MCF 10A (cell line): ENCODE measurements at regions not wholly inside any gene's neighbourhood (a gene's known extent, or its start where the extent isn't known, plus 50 kb on each side); places are given as distances from the start of the nearest gene placed in this dataset.

Experiments
- BruUV-seq: library from RNA; stranded (reverse); fragments of 400-500 nt; replicated peaks from 2 replicates; lab custom pipeline; 2021; lab: Mats Ljungman, UMichigan
- CTCF ChIA-PET: fragments of 300-600 bp; sonication (Branson Sonifier 250); formaldehyde crosslinking; extraction: SDS; loops from one replicate; lab custom pipeline; 2021; ENCODE audit warnings: antibody characterized with exemption, inconsistent platforms; lab: Yijun Ruan, JAX
- POLR2A ChIA-PET: fragments of 300-600, 350-650 bp; sonication (Branson Sonifier 250); formaldehyde crosslinking; extraction: SDS; loops from one replicate; lab custom pipeline; 2020; ENCODE audit warnings: antibody characterized with exemption, inconsistent platforms; lab: Yijun Ruan, JAX
- DNase-seq: peaks from one replicate; pipeline ENCODE4 v3.0.0-alpha.2; 2018; ENCODE audit not compliant: unreplicated experiment
- H3K27ac Mint-ChIP-seq: one replicate; pipeline ENCODE4 v1.8.0; 2022; ENCODE audit warnings: mild to moderate bottlenecking, low read depth, mixed read lengths; ENCODE audit not compliant: unreplicated experiment
- H3K27me3 Mint-ChIP-seq: one replicate; pipeline ENCODE4 v1.8.0; 2022; ENCODE audit warnings: mixed read lengths; ENCODE audit not compliant: insufficient read depth, unreplicated experiment
- H3K36me3 Mint-ChIP-seq: one replicate; pipeline ENCODE4 v1.8.0; 2022; ENCODE audit warnings: mild to moderate bottlenecking, moderate library complexity, mixed read lengths; ENCODE audit not compliant: insufficient read depth, unreplicated experiment
- H3K4me1 Mint-ChIP-seq: one replicate; pipeline ENCODE4 v1.8.0; 2022; ENCODE audit warnings: mixed read lengths; ENCODE audit not compliant: insufficient read depth, unreplicated experiment
- H3K4me3 Mint-ChIP-seq: one replicate; pipeline ENCODE4 v1.8.0; 2022; ENCODE audit warnings: mild to moderate bottlenecking, moderate library complexity, mixed read lengths; ENCODE audit not compliant: unreplicated experiment
- H3K9me3 Mint-ChIP-seq: one replicate; pipeline ENCODE4 v1.8.0; 2022; ENCODE audit warnings: mixed read lengths; ENCODE audit not compliant: unreplicated experiment
- CTCF ChIP-seq: fragments of 200-600 bp; IDR thresholded peaks from one replicate; pipeline ENCODE4 v1.8.0; 2022; ENCODE audit warnings: antibody characterized with exemption, mild to moderate bottlenecking; ENCODE audit not compliant: unreplicated experiment
- intact Hi-C: fragments of 100-400 bp; cut with micrococcal nuclease; formaldehyde crosslinking; loops from 2 replicates; pipeline ENCODE4 v1.14.1; 2022

GRCh38 chr20:6855104-6855503 is 87.6 kb downstream of the BMP2 start:
- Mint-ChIP-seq H3K36me3 (no peaks in the 10 kb centered on the region), H3K27me3 (no peaks in the 10 kb centered on the region), H3K27ac (no peak overlapping the region), H3K4me1 (no peaks in the 10 kb centered on the region), H3K4me3 (no peak overlapping the region), H3K9me3 (no peaks in the 10 kb centered on the region)
- ChIA-PET CTCF (interaction anchor here (0.7 to 2.7 kb wide), 2 partner anchors 25 to 27 kb away, joined by 3 to 15 read pairs; no protein-coding TSS in a partner anchor), POLR2A (interaction anchor here (0.6 kb wide), 1 partner anchor 221 kb away, joined by 4 read pairs; no protein-coding TSS in a partner anchor)
- TF ChIP-seq CTCF = no peak
- no TSS peak for BruUV-seq
- no peak for DNase-seq
- intact Hi-C loops = no loop called here

- Mint-ChIP-seq H3K36me3 (no peaks in the 10 kb centered on the region), H3K27ac (no peak overlapping the region), H3K9me3 (no peaks in the 10 kb centered on the region), H3K4me1 (no peaks in the 10 kb centered on the region), H3K27me3 (no peaks in the 10 kb centered on the region), H3K4me3 (no peak overlapping the region)
- no TSS peak for BruUV-seq
- no peak for TF ChIP-seq CTCF
- no peak for DNase-seq
- intact Hi-C loops = no loop called here
- ChIA-PET POLR2A (interaction anchor here (0.6 to 1.1 kb wide), 2 partner anchors 12 to 222 kb away, joined by 4 read pairs; no protein-coding TSS in a partner anchor), CTCF (interaction anchor here (1.1 kb wide), 1 partner anchor 24 kb away, joined by 3 read pairs; no protein-coding TSS in a partner anchor)
Measured at GRCh38 chr20:6855796-6856195, 88.3 kb downstream of the BMP2 start.

- Mint-ChIP-seq H3K4me3 (no peak overlapping the region), H3K36me3 (no peaks in the 10 kb centered on the region), H3K27ac (no peak overlapping the region), H3K9me3 (no peaks in the 10 kb centered on the region), H3K27me3 (no peaks in the 10 kb centered on the region), H3K4me1 (no peaks in the 10 kb centered on the region)
- BruUV-seq = no TSS peak
- ChIA-PET CTCF (interaction anchor here (0.6 kb wide), 1 partner anchor 584 kb away, joined by 4 read pairs; no protein-coding TSS in a partner anchor), POLR2A (interaction anchor here (0.5 kb wide), 1 partner anchor 62 kb away, joined by 4 read pairs; no protein-coding TSS in a partner anchor)
- DNase-seq = no peak
- TF ChIP-seq CTCF = no peak
- intact Hi-C loops = no loop called here
Measured at GRCh38 chr20:6857927-6858326, 90.4 kb downstream of the BMP2 start.

GRCh38 chr20:6863355-6863754 is 95.9 kb downstream of the BMP2 start:
- Mint-ChIP-seq H3K4me1 (peaks cover 16% of the 10 kb centered on the region), H3K27ac (no peak overlapping the region), H3K27me3 (no peaks in the 10 kb centered on the region), H3K4me3 (no peak overlapping the region), H3K9me3 (no peaks in the 10 kb centered on the region), H3K36me3 (no peaks in the 10 kb centered on the region)
- intact Hi-C loops = no loop called here
- TF ChIP-seq CTCF = no peak
- no TSS peak for BruUV-seq
- POLR2A ChIA-PET = interaction anchor here (0.8 to 2.4 kb wide), 2 partner anchors 13 to 129 kb away, joined by 3 to 8 read pairs; no protein-coding TSS in a partner anchor
- CTCF ChIA-PET = interaction anchor here (0.7 kb wide), 1 partner anchor 35 kb away, joined by 3 read pairs; no protein-coding TSS in a partner anchor
- DNase-seq = no peak
